WTC11 (cell line): ENCODE measurements at regions not wholly inside any gene's neighbourhood (a gene's known extent, or its start where the extent isn't known, plus 50 kb on each side); places are given as distances from the start of the nearest gene placed in this dataset.

ENCODE experiments used
- CBFB ChIP-seq: sonication (generic); formaldehyde crosslinking; IDR thresholded peaks from 2 replicates; pipeline ENCODE4 v1.8.1; 2022; ENCODE audit warnings: mild to moderate bottlenecking, low read depth, missing genetic modification reagents
- TCF7 ChIP-seq: sonication (generic); formaldehyde crosslinking; IDR thresholded peaks from 2 replicates; pipeline ENCODE4 v1.8.0; 2022; ENCODE audit warnings: mild to moderate bottlenecking, low read depth, missing genetic modification reagents, moderate library complexity
- USF1 ChIP-seq: sonication (generic); formaldehyde crosslinking; IDR thresholded peaks from 2 replicates; pipeline ENCODE4 v1.8.0; 2022; ENCODE audit warnings: mild to moderate bottlenecking, missing genetic modification reagents
- TF ChIP-seq, protein P1 (sequence below): sonication (generic); formaldehyde crosslinking; IDR thresholded peaks from 2 replicates; pipeline ENCODE4 v1.8.1; 2023; ENCODE audit warnings: mild to moderate bottlenecking, missing genetic modification reagents, moderate library complexity

DNA sequence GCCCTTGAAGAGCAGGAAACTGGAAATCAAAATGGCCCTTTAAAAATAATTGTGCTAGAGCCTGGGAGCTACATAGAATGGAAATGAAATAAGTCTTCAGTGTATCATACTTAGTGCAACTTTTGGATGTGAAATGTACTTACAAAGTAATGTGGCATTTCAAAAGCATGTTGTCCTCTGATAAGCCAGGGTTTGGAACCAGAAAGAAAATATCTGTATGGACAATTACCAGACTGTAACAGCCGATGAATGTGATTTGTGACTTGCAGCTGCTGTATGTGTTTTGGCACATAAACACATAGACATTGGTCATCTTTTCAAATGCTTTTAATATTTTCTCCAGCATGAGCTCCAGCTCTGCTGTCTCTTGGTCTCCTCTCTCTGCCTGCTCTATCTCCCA, 546.4 kb downstream of the OMA1 start:
- TF ChIP-seq CBFB (CRISPR knock-in tag) (no peak), TCF7 (CRISPR knock-in tag) (no peak), USF1 (CRISPR knock-in tag) (no peak)
- TF ChIP-seq, protein P1, sequence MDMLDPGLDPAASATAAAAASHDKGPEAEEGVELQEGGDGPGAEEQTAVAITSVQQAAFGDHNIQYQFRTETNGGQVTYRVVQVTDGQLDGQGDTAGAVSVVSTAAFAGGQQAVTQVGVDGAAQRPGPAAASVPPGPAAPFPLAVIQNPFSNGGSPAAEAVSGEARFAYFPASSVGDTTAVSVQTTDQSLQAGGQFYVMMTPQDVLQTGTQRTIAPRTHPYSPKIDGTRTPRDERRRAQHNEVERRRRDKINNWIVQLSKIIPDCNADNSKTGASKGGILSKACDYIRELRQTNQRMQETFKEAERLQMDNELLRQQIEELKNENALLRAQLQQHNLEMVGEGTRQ (CRISPR knock-in tag) = no peak
